GM21619 (cell line): ENCODE measurements at regions not wholly inside any gene's neighbourhood (a gene's known extent, or its start where the extent isn't known, plus 50 kb on each side); places are given as distances from the start of the nearest gene placed in this dataset.
"Not testable (repeated sequence)": the region's sequence is repeated elsewhere in the genome, so short reads cannot be mapped to it uniquely, and the experiment has no call there.

ENCODE experiments used
- ATAC-seq: cut with Tn5 transposase; IDR thresholded peaks from one replicate; pipeline ENCODE4 v1.9.1; 2021; ENCODE audit not compliant: unreplicated experiment

DNA sequence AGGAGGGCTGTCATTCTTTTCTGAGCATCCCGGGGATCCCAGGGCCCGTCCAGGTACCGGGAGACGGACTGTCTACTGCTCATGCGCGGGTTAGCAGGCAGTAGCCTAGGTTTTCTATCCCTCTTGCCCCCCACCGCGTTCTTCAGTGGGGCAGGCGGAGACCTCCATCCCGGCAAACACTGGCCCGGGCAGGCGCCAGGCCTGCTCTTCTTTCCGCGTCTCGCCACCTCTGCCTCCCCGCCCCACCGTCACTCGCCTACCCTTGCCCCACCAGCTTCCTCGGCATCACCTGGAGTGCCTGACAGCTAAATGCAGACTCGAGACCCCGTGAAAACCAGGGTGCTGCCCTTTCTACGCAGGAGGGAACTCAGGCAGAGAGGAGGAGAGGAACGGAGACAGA, 1937.7 kb upstream of the DEFB115 start:
- no peak for ATAC-seq

DNA sequence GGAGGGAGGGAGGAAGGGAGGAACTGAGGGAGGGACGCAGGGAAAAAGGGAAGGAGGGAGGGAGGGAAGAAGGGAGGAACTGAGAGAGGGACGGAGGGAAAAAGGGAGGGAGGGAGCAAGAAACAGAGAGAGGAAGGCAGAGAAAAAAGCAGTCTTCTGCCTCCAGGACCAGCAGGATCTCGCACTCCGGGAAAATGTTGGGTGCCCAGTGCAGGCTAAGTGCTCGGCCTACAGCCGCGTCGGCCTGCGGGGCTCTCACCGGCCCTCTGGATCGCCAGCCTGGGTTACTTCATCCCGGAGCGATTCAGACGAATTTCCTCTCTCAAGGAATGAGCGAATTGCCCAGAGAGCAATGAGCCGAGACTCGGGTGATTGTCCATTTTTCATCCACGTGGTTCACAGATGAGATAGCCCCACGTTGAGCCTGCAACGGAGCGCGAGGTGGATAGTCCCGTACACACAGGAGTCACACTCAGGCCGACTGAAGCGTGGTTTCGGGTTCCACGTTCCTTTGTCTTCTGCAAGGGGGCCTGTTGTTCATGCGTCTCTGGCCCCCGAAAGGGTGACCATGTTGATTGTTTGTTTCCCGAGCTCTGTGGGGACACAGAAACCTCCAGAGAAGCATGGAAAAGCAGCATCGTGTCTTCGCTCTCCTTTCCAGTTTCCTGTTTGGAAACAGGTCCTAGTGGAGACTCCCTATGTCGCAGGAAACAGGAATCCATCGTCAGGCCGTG, 1937.1 kb upstream of the DEFB115 start:
- ATAC-seq: not testable (repeated sequence)

DNA sequence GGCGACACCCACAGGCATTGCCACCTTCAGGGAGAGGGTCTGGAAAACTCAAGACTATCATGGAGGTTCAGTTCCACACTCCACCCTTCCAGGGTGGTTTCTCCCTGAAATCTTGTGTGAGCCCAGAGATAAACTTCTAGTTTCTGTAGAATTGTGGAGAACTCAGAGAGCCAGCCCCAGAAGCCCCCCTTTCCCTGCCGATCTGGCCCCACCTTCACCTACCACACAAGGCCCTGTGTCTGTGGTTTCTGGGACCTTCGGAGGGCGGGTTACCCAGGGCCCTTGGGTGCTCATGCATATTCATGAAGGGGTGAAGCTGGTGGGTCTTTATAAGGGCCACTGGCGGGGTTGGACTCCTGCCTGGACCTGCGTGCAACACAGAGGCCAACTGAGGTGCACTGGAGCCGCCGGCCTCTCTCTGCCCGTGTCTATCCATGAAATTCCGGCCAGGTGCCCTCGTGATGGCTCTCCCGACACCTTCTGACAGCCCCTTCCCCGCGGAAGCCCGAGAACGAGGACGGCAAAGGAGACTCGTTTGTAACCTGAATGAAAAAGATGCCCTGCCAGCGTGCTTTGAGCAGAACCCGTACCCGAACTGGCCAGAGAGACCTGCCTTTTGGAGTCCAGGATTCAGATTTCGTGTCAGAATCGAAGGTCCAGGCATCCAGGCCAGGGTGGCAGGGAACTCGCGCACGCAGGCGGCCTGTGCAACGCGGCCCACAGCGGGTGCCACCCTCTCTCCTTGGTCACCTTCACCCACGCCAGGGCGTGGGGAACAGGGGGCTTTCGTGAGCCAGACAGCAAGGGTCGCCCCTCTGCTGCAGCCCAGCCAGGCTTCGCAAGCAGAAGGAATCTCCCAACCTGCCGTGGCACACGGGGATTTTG, 1933.6 kb upstream of the DEFB115 start:
- not testable (repeated sequence) for ATAC-seq

DNA sequence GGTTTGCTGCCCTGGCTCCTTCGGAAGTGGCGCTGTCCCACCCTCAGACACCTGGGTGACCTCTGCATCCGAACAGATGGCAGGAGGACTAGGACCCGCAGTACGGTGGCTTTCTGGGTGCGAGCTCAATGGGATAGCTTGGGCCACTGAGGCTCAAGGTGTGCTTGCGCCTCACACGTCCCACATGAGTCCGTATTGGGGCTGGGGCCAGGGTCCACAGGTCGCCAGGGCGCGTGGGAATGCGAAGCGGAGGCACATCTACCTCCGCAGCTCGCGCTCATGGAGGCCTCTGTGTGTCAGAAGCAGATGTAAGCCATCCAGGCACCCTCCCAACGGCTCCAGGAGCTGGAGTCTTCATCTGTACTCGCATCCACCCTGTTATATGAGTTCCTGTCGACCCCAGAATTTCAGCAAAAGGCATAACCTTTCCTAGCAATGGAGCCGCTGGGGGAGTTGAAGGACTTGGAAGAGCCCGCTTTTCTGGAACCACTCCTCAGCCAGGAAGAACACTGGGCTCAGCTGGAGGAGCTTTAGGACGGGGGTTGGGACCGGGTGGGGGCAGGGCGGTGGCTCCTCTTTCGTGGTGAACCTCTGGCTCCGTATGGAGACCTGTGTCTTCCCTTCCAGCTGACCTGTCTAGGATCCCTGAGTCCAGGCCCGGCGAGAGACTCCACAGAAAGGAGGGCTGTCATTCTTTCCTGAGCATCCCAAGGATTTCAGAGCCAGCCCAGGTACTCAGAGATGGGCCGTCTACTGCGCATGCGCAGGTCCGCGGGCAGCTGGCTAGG, 1932.8 kb upstream of the DEFB115 start:
- not testable (repeated sequence) for ATAC-seq

DNA sequence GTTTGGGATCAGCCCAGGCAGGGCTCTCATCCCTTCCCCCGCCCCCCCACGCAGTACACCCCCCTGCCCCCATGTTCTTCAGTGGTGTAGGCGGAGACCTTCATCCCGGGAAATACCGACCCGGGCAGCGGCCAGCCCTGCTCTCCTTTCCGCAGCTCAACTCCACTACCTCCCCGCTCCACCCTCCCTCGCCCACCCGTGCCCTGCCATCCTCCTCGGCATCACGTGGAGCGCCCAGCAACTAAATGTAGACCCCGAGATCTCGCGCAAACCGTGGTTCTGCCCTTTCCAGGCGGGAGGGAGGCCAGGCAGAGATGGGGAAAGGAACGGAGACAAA, 1932.2 kb upstream of the DEFB115 start:
- ATAC-seq: no peak

DNA sequence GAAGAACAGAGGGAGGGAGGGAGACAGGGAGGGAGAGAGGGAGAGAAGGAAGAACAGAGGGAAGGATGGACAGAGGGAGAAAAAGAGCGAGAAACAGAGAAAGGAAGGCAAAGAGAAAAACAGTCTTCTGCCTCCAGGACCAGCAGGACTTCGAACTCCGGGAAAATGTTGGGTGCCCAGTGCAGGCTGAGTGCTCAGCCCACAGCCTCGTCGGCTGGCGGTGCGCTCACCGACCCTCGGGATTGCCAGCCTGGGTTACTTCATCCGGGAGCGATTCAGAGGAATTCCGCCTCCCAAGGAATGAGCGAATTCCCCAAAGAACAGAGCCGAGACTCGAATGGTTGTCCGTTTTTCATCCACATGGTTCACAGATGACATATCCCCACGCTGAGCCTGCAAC, 1931.7 kb upstream of the DEFB115 start:
- ATAC-seq: not testable (repeated sequence)

DNA sequence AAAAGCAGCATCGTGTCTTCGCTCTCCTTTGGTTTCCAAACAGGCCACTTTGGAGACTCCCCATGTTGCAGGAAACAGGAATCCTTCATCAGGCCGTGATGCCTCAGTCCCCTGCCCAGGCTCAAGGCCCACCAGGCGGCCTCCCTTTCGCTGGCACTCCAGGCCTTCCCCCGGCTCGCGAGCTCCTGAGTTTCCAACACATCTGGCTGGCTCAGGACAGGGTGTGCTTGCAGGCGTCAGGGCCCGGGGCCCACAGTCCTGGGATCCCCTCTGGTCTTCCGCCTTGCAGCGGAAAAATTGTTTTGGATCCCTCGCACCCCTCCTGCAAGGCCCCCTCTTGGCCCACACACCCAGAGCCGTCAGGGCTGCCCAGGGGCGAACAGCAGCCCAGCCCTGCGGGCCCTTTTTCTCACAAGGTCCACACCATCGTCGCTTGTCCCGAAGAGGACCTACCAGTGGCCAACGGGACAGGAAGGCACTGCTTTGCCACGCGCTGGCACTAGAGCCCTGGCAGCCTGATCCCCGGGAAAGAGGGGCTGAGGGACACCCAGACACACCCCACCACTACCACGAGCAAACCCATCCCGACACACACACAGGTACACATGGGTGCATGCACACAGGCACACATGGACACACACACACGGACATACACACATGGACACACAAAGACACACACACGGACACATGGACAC, 1930.9 kb upstream of the DEFB115 start:
- no peak for ATAC-seq

DNA sequence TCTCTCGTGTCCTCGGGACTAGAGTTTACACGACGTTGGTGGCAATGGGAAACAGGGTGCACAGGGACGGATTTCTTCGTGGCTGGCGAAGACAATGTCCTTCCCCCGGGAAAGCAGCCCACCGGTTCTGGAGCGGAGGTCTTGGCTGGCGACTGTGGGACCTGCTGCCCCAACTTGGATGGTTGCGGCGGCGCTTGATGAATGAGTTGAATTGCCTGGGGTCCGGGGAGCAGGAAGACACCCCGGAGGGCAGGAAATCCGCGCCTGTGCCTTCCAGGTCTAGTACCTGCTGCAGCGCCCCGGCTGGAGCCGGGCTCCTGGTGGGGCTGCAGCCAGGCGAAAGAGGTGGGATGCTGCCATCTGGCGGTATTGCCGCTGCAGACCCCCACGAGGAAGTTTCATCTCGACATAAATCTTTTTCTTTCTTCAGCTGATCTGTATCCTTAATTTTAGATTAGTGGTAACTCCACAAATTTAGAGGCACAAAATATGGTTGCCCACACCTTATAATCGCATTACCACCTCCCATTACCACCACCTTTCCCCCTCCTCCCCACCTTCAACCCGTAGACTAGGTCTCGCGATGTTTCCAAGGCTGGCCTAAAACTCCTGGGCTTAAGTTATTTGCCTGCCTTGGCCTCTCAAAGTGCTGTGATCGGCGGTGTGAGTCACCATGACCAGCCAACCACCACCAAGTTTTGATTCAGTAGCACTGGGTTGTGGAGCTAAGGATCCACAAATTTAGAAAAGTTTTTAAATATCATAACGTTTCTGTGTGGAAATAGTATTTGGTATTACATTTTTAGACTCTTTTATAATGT, 1929.7 kb upstream of the DEFB115 start:
- not testable (repeated sequence) for ATAC-seq

DNA sequence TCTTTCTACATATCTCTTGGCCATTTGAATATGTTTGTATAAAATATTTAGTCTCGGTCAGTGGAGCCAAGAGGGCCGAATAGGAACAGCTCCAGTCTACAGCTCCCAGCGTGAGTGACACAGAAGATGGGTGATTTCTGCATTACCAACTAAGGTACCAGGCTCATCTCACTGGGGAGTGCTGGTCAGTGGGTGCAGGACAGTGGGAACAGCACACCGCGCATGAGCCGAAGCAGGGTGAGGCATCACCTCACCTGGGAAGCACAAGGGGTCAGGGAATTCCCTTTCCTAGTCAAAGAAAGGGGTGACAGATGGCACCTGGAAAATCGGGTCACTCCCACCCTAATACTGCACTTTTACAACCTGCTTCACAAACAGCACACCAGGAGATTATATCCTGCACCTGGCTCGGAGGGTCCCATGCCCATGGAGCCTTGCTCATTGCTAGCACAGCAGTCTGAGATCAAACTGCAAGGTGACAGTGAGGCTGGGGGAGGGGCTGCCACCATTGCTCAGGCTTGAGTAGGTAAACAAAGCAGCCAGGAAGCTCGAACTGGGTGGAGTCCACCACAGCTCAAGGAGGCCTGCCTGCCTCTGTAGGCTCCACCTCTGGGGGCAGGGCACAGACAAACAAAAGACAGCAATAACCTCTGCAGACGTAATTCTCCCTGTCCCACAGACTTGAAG, 1926.9 kb upstream of the DEFB115 start:
- ATAC-seq: not testable (repeated sequence)

DNA sequence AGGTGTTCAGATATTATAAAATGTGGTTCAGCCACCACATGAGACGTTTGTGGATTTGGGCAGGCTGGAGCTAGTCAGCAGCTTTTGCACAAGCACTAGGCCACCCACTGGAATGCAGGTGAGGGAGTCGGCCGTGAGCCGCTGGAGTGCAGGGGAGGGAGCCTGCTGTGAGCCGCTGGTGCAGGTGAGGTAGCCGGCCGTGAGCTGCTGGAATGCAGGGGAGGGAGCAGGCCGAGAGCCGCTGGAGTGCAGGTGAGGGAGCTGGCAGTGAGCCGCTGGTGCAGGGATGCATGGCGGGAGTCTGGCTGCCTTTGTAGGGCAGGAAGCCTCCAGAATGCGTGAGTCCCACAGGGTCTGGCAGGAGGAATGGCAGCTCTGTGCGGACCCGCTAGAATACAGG, 1907.6 kb upstream of the DEFB115 start:
- no peak for ATAC-seq

DNA sequence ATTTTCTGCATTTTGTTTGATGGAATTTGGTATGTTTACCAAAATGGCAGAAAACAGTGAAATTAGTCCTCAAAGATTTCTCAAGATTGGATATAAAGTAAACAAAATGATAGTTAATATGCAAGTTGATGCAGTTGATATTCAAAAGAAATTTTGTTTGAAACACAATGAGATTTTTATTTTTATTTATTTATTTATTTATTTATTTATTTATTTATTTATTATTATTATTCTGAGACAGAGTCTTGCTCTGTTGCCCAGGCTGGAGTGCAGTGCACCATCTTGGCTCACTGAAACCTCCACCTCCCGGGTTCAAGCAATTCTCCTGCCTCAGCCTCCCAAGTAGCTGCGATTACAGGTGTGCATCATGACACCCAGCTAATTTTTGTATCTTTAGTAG, 1881.5 kb upstream of the DEFB115 start:
- not testable (repeated sequence) for ATAC-seq

DNA sequence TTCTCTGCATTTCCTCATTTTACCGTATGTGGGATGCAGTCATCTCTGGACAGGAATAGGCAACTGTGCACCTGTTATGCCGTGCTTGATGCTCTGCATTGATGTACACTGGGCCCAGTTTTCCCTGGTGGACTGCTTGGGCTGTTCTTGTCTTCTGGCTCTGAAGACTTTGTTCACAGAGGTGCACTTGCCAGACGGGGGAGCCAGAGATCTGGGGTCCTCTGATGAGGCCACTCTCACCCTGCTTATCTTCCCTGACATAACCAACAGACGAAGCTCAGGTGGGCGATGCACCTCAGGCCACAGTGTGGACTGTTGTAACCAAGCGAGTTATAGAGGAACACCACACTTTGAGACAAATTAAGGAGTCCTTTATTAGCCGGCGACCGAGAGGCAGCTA, 1864.6 kb upstream of the DEFB115 start:
- ATAC-seq: not testable (repeated sequence)

DNA sequence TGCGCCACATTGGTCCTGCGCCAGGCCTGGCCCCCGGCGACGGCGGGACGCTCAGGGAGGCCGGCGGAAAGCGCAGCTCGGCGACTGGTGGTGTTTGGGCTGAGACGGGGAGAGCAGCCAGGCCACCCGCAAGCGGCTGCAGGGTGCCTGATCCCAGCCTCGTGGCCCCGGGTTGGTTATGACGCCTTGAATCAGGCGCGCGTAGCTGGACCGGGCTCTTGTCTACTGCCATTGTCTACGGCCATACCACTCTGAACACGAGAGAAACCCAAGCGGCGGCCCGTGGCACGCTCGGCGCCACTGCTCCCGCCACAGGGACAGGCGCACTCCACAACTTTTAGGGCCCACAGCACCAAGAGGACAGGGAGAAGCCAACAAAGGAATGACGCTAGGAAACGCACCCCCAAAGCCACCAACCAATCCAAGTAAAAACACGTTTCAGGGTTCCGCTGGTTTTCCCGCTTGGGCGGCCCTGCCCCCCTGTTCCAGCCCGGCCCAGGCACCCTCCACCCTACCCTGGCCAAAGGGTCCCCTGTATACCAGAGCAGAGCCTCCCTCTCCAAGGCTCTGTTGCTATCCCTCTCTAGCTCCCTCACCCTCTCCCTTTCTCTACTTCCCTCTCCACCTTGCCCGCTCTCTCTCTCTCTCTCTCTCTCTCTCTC, 1849.3 kb upstream of the DEFB115 start:
- no peak for ATAC-seq

DNA sequence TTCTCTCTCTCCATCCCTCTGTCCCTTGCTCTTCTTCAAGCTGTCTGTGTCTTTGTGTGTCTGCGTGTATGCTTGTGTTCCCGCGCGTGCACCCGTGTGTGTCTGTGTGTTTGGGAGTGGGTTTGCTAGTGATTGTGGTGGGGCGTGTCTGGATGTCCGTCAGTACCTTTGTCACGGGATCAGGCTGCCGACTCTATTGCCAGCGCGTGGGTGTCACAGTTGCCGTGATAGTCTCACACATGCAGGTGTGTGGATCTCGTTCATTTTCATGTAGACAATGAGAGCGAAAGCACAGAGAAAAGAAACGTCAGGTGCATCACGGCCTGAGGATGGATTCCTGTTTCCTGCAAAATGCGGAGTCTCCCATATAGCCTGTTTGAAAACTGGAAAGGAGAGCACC, 1848.8 kb upstream of the DEFB115 start:
- ATAC-seq: not testable (repeated sequence)

DNA sequence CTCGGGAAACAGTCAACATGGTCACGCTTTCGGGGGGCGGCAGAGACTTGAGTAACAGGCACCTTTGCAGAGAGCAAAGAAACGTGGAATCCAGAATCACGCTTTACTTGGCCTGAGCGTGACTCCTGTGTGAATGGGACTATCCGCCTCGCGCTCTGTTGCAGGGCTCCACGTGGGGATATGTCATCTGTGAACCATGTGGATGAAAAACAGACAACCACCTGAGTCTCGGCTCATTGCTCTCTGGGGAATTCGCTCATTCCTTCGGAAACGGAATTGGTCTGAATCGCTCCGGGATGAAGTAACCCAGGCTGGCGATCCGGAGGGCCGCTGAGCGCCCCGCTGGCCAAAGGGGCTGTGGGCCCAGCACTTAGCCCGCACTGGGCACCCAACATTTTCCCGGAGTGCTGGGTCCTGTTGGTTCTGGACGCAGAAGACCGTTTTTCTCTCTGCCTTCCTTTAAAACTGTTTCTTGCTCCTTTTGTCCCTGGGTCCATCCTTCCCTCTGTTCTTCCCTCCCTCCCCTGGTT, 1848.2 kb upstream of the DEFB115 start:
- ATAC-seq: not testable (repeated sequence)

DNA sequence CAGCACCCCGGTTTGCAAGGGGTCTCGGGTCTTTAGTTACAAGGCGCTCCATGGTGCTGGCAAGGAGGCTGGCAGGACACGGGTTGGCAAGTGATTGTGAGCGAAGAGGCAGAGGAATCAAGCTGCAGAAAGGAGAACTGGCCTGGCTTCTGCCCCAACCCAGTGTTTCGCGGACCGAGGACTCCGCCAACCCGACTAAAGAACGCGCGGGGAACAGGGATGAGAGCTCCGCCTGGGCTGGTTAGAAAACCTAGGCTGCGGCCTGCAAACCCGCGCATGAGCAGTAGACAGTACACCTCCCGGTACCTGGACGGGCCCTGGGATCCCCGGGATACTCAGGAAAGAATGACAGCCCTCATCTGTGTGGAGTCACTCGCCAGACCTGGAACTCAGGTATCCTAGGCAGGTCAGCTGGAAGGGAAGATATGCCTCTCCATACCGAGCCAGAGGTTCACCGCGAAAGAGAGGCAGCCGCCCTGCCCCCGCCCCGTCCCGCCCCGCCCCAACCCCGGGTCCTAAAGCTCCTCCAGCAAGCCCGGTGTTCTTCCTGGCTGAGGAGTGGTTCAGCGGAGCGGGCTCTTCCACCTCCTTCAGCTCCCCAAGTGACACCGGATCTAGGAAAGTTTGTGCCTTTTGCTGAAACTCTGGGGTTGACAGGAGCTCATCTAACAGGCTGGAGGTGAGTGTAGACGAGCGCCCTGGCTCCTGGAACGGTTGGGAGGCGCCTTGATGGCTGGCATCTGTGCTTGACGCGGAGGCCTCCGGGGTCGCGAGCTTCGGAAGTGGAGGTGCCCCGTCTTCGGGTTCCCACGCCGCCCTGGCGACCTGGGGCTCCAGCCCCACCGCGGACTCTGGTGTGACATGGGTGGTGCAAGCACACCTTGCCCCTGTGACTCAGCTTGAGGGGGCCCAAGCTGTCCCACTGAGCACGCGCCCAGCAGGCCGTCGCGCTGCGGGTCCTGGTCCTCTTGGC, 1847.3 kb upstream of the DEFB115 start:
- ATAC-seq: no peak

DNA sequence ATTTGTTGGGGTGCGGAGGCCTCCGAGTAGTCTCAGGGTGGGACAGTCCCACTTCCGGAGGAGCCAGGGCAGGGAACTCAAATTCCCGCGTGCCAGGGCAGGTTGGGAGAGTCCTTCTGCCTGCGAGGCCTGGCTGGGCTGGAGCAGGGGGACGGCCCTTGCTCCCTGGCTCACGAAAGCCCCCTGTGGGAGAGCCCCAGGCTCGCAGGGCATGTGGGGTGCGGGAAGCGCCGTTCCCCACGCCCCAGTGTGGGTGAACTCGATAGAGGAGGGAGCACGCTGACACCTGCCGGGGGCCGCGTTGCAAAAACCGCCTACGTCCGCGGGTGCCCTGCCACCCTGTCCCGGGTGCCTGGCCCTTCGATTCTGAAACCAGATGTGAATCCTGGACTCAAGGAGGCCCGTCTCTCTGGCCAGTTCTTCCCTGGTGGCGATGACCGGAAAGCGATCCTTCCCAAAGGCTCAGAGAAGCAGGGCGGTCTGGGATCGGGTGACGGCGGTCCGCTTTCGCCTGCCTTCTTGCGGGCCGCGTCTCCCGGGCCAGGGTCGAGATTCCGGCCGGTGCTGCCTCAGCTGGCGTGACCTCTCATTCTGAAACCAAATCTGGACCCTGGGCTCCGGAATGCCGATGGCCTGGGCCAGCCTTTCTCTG, 1846.5 kb upstream of the DEFB115 start:
- no peak for ATAC-seq
